Breast epithelium (tissue), 3 donors: ENCODE measurements at regions not wholly inside any gene's neighbourhood (a gene's known extent, or its start where the extent isn't known, plus 50 kb on each side); places are given as distances from the start of the nearest gene placed in this dataset.

Source experiments
- CTCF ChIP-seq, 3 donors: fragments of 450-650 bp; IDR thresholded peaks; one replicate each; pipeline ENCODE4 v1.5.1; 2016 to 2017; ENCODE audit warnings: antibody characterized with exemption in 3 of 3, mild to moderate bottlenecking in 3 of 3, moderate library complexity in 3 of 3
- POLR2A ChIP-seq: fragments of 450-650 bp; IDR thresholded peaks from one replicate; pipeline ENCODE4 v1.6.1; 2016; ENCODE audit warnings: antibody characterized with exemption, mild to moderate bottlenecking, moderate library complexity
- POLR2AphosphoS5 ChIP-seq, 3 donors: sonication (generic); formaldehyde crosslinking; IDR thresholded peaks; one replicate each; pipeline ENCODE4 v1.6.1; 2017; ENCODE audit warnings: antibody characterized with exemption in 3 of 3

- TF ChIP-seq POLR2A = no peak
- TF ChIP-seq POLR2AphosphoS5 (IDR thresholded peaks at IDR 0.05) = no peak
- TF ChIP-seq CTCF (IDR thresholded peaks at IDR 0.05) = no peak
These were observed 156.6 kb upstream of the ETAA1 start for GRCh38 chr2:67240507-67240906.
